Fibroblast of lung (primary cell): ENCODE measurements at regions not wholly inside any gene's neighbourhood (a gene's known extent, or its start where the extent isn't known, plus 50 kb on each side); places are given as distances from the start of the nearest gene placed in this dataset.

Experiments used
- DNase-seq, 2 donors: peaks; one replicate each; pipeline versions ENCODE4 v3.0.0 to v3.0.0-alpha.2; 2010; ENCODE audit warnings: low read depth in 2 of 2
- H2AFZ ChIP-seq: 2 replicates; pipeline ENCODE4 v1.5.1; 2012; ENCODE audit warnings: low read length, control low read depth, inconsistent platforms
- H3K27ac ChIP-seq: 2 replicates; pipeline ENCODE4 v1.5.1; 2011; ENCODE audit warnings: low read length, control low read depth; ENCODE audit not compliant: insufficient read depth
- H3K27me3 ChIP-seq: 2 replicates; pipeline ENCODE4 v1.5.1; 2011; ENCODE audit warnings: mild to moderate bottlenecking, low read length; ENCODE audit not compliant: control insufficient read depth, insufficient read depth
- H3K36me3 ChIP-seq: 2 replicates; pipeline ENCODE4 v1.5.1; 2011; ENCODE audit warnings: low read length; ENCODE audit not compliant: control insufficient read depth, insufficient read depth
- H3K4me1 ChIP-seq: 2 replicates; pipeline ENCODE4 v1.5.1; 2011; ENCODE audit warnings: low read length; ENCODE audit not compliant: control insufficient read depth, insufficient read depth; ENCODE audit errors: extremely low read depth
- H3K4me2 ChIP-seq: 2 replicates; pipeline ENCODE4 v1.5.1; 2011; ENCODE audit warnings: low read length, control low read depth; ENCODE audit not compliant: insufficient read depth; ENCODE audit errors: extremely low read depth
- H3K4me3 ChIP-seq, 4 experiments: fragments of 200-600 bp in 1 of 4; sonication (generic) in 1 of 4; replicated peaks in 1 of 4; 2 replicates each; pipeline ENCODE4 v1.5.1; 2011 to 2016; ENCODE audit warnings: low read length in 4 of 4, low read depth in 3 of 4, mild to moderate bottlenecking in 3 of 4, control low read depth in 2 of 4, inconsistent platforms in 1 of 4, mixed read lengths in 1 of 4; ENCODE audit not compliant: insufficient read depth in 1 of 4; ENCODE audit errors: control extremely low read depth in 1 of 4
- H3K79me2 ChIP-seq: 2 replicates; pipeline ENCODE4 v1.5.1; 2012; ENCODE audit warnings: mild to moderate bottlenecking, low read length, inconsistent platforms; ENCODE audit not compliant: control insufficient read depth, insufficient read depth
- H3K9ac ChIP-seq: 2 replicates; pipeline ENCODE4 v1.5.1; 2011; ENCODE audit warnings: mild to moderate bottlenecking, low read length, control low read depth; ENCODE audit not compliant: insufficient read depth
- H3K9me3 ChIP-seq: 2 replicates; pipeline ENCODE4 v1.5.1; 2012; ENCODE audit warnings: low read depth, low read length; ENCODE audit not compliant: control insufficient read depth, insufficient read depth
- H4K20me1 ChIP-seq: 2 replicates; pipeline ENCODE4 v1.5.1; 2011; ENCODE audit warnings: low read length; ENCODE audit not compliant: control insufficient read depth, insufficient read depth; ENCODE audit errors: extremely low read depth
- CTCF ChIP-seq, 2 donors: IDR thresholded peaks in 1 of 2; conservative IDR thresholded peaks in 1 of 2; 1 replicate in 1 of 2; 2 replicates in 1 of 2; pipeline ENCODE4 v1.5.1; 2011 to 2012; ENCODE audit warnings: low read length in 2 of 2, control low read depth in 1 of 2, inconsistent platforms in 1 of 2, low read depth in 1 of 2, mild to moderate bottlenecking in 1 of 2
- EZH2 ChIP-seq: IDR thresholded peaks from 2 replicates; pipeline ENCODE4 v1.5.1; 2012; ENCODE audit warnings: low read length, control low read depth, mild to moderate bottlenecking; ENCODE audit errors: missing control alignments

GRCh38 chr1:69058454-69058853 lies 509.3 kb upstream of the LRRC7 start:
- TF ChIP-seq CTCF (conservative IDR thresholded peaks at IDR 0.05 in 1 of 2, IDR thresholded peaks at IDR 0.05 in 1 of 2; ENCODE audit: low read depth in 1 of 2, low read length in 2 of 2): no peak
- no peak for TF ChIP-seq EZH2
- Histone ChIP-seq H3K4me2 (no peak overlapping the region), H4K20me1 (no peaks in the 10 kb centered on the region), H3K4me1 (no peaks in the 10 kb centered on the region), H2AFZ (no peak overlapping the region), H3K79me2 (no peaks in the 10 kb centered on the region), H3K9me3 (no peaks in the 10 kb centered on the region), H3K27me3 (no peaks in the 10 kb centered on the region), H3K4me3 (no peak overlapping the region), H3K36me3 (no peaks in the 10 kb centered on the region), H3K9ac (no peak overlapping the region), H3K27ac (no peak overlapping the region)
- DNase-seq: no peak

GRCh38 chr1:69070660-69071373 lies 496.9 kb upstream of the LRRC7 start:
- Histone ChIP-seq H2AFZ (no peak overlapping the region), H4K20me1 (no peaks in the 10 kb centered on the region), H3K9me3 (no peaks in the 10 kb centered on the region), H3K9ac (no peak overlapping the region), H3K36me3 (no peaks in the 10 kb centered on the region), H3K4me1 (no peaks in the 10 kb centered on the region), H3K4me3 (no peak overlapping the region), H3K27ac (no peak overlapping the region), H3K79me2 (no peaks in the 10 kb centered on the region), H3K27me3 (no peaks in the 10 kb centered on the region), H3K4me2 (no peak overlapping the region)
- no peak for TF ChIP-seq CTCF (conservative IDR thresholded peaks at IDR 0.05 in 1 of 2, IDR thresholded peaks at IDR 0.05 in 1 of 2; ENCODE audit: low read depth in 1 of 2, low read length in 2 of 2)
- no peak for TF ChIP-seq EZH2
- no peak for DNase-seq

GRCh38 chr1:69073176-69073575 lies 494.5 kb upstream of the LRRC7 start:
- no peak for DNase-seq
- no peaks in the 10 kb centered on the region for H3K27me3 ChIP-seq

More at GRCh38 chr1:69073176-69073575, 494.5 kb upstream of the LRRC7 start:
- Histone ChIP-seq H3K9ac (no peak overlapping the region), H3K36me3 (no peaks in the 10 kb centered on the region), H2AFZ (no peak overlapping the region), H3K79me2 (no peaks in the 10 kb centered on the region), H3K27ac (no peak overlapping the region), H3K4me3 (no peak overlapping the region), H3K4me2 (no peak overlapping the region), H4K20me1 (no peaks in the 10 kb centered on the region), H3K4me1 (no peaks in the 10 kb centered on the region), H3K9me3 (no peaks in the 10 kb centered on the region)
- TF ChIP-seq CTCF (conservative IDR thresholded peaks at IDR 0.05 in 1 of 2, IDR thresholded peaks at IDR 0.05 in 1 of 2; ENCODE audit: low read depth in 1 of 2, low read length in 2 of 2) (no peak), EZH2 (no peak)
